Thoracic aorta (tissue), 2 donors: ENCODE measurements at regions not wholly inside any gene's neighbourhood (a gene's known extent, or its start where the extent isn't known, plus 50 kb on each side); places are given as distances from the start of the nearest gene placed in this dataset.

Experiments used
- ATAC-seq: fragments of 150-250 bp; one replicate; pipeline ENCODE4 v1.8.0; 2017; ENCODE audit warnings: low read depth; ENCODE audit not compliant: insufficient number of reproducible peaks, low FRiP score
- DNase-seq: peaks from one replicate; pipeline ENCODE4 v3.0.0-alpha.2; 2020; ENCODE audit warnings: low spot score
- H3K27ac ChIP-seq, 2 donors: fragments of 200-600 bp; sonication (generic); 1 replicate in 1 of 2; 2 replicates in 1 of 2; pipeline ENCODE4 v1.5.1; 2016; ENCODE audit warnings: mild to moderate bottlenecking in 2 of 2, moderate library complexity in 2 of 2
- H3K27me3 ChIP-seq: fragments of 200-600 bp; sonication (generic); replicated peaks from 2 replicates; pipeline ENCODE4 v1.6.0; 2016; ENCODE audit warnings: mild to moderate bottlenecking; ENCODE audit not compliant: insufficient read depth
- H3K36me3 ChIP-seq: fragments of 200-600 bp; sonication (generic); one replicate; pipeline ENCODE4 v1.5.1; 2016
- H3K4me1 ChIP-seq, 2 donors: fragments of 200-600 bp; sonication (generic); 1 replicate in 1 of 2; 2 replicates in 1 of 2; pipeline versions ENCODE4 v1.5.1 to v1.6.0; 2016; ENCODE audit warnings: low read depth in 2 of 2, mild to moderate bottlenecking in 1 of 2; ENCODE audit not compliant: control insufficient read depth in 1 of 2
- H3K4me3 ChIP-seq: fragments of 200-600 bp; sonication (generic); 2 replicates; pipeline ENCODE4 v1.5.1; 2016; ENCODE audit warnings: mild to moderate bottlenecking
- H3K9me3 ChIP-seq: fragments of 200-600 bp; sonication (generic); 2 replicates; pipeline ENCODE4 v1.5.1; 2016
- CTCF ChIP-seq: fragments of 200-600 bp; sonication (generic); IDR thresholded peaks from one replicate; pipeline ENCODE4 v1.5.1; 2019; ENCODE audit warnings: antibody characterized with exemption

GRCh38 chr5:82886911-82887310 is 190.3 kb downstream of the TMEM167A start:
- peaks cover 3 to 9% of the 10 kb centered on the region in 2 donors for H3K4me1 ChIP-seq
- ATAC-seq = no peak

GRCh38 chr5:82885627-82886389 is 191.4 kb downstream of the TMEM167A start:
- no peak for TF ChIP-seq CTCF
- DNase-seq (no peak), ATAC-seq (no peak)
- Histone ChIP-seq H3K36me3 (no peaks in the 10 kb centered on the region), H3K9me3 (no peaks in the 10 kb centered on the region), H3K4me3 (no peak overlapping the region), H3K27me3 (no peaks in the 10 kb centered on the region), H3K27ac (no peak overlapping the region), H3K4me1 (peaks cover 3 to 9% of the 10 kb centered on the region in 2 donors)

More at GRCh38 chr5:82886911-82887310, 190.3 kb downstream of the TMEM167A start:
- H3K27me3 ChIP-seq = no peaks in the 10 kb centered on the region
- H3K4me3 ChIP-seq = no peak overlapping the region
- TF ChIP-seq CTCF = no peak
- no peaks in the 10 kb centered on the region for H3K9me3 ChIP-seq
- H3K36me3 ChIP-seq = no peaks in the 10 kb centered on the region
- no peak for DNase-seq
- no peak overlapping the region for H3K27ac ChIP-seq

GRCh38 chr5:82884821-82885471 is 192.2 kb downstream of the TMEM167A start:
- Histone ChIP-seq H3K27me3 (no peaks in the 10 kb centered on the region), H3K9me3 (peaks cover under 1% of the 10 kb centered on the region), H3K27ac (no peak overlapping the region), H3K4me1 (peaks cover 3 to 9% of the 10 kb centered on the region in 2 donors), H3K4me3 (no peak overlapping the region), H3K36me3 (no peaks in the 10 kb centered on the region)
- no peak for TF ChIP-seq CTCF
- ATAC-seq (no peak), DNase-seq (no peak)

GRCh38 chr5:82882316-82882715 is 194.9 kb downstream of the TMEM167A start:
- H3K4me3 ChIP-seq = no peak overlapping the region
- no peaks in the 10 kb centered on the region for H3K27me3 ChIP-seq
- H3K4me1 ChIP-seq = peaks cover 3 to 9% of the 10 kb centered on the region in 2 donors
- no peaks in the 10 kb centered on the region for H3K36me3 ChIP-seq
- DNase-seq (no peak), ATAC-seq (no peak)
- peaks cover 16% of the 10 kb centered on the region for H3K9me3 ChIP-seq
- no peak for TF ChIP-seq CTCF
- no peak overlapping the region for H3K27ac ChIP-seq

GRCh38 chr5:82881571-82882174 is 195.5 kb downstream of the TMEM167A start:
- TF ChIP-seq CTCF = no peak
- H3K4me1 ChIP-seq = peaks cover 3 to 9% of the 10 kb centered on the region in 2 donors
- peaks cover 16% of the 10 kb centered on the region for H3K9me3 ChIP-seq
- no peak overlapping the region for H3K4me3 ChIP-seq
- DNase-seq = no peak
- H3K27me3 ChIP-seq = no peaks in the 10 kb centered on the region
- no peak overlapping the region for H3K27ac ChIP-seq
- H3K36me3 ChIP-seq = no peaks in the 10 kb centered on the region
- ATAC-seq = no peak
